Skin epidermis (tissue), 12 donors: ENCODE measurements at regions not wholly inside any gene's neighbourhood (a gene's known extent, or its start where the extent isn't known, plus 50 kb on each side); places are given as distances from the start of the nearest gene placed in this dataset.

Experiments
- H3K27ac ChIP-seq, 21 experiments: fragments of 200-600 bp; sonication (generic) in 11 of 21; one replicate each; pipeline ENCODE4 v1.5.0; 2020; ENCODE audit warnings: mild to moderate bottlenecking in 3 of 21, inconsistent platforms in 2 of 21, moderate library complexity in 2 of 21
- H3K4me3 ChIP-seq, 7 experiments: fragments of 200-600 bp; sonication (generic) in 2 of 7; one replicate each; pipeline ENCODE4 v1.5.0; 2020; ENCODE audit warnings: inconsistent platforms in 2 of 7, mild to moderate bottlenecking in 2 of 7, moderate library complexity in 1 of 7

DNA sequence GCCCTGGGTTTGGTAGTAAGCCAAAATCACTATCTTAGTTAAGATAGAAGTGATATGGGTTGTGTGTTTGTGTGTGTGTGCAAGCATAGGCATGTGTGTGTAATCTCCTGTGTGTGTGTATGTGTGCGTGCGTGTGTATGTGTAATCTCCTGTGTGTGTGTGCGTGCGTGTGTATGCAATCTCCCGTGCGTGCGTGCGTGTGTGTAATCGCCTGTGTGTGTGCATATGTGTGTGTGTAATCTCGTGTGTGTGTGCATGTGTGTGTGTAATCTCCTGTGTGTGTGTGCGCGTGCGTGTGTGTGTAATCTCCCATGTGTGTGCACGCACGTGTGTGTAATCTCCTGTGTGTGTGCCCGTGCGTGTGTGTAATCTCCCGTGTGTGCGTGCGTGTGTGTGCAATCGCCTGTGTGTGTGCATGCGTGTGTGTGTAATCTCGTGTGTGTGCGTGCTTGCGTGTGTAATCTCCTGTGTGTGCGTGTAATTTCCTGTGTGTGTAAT, 219.3 kb upstream of the GGTLC1 start:
- H3K27ac ChIP-seq, result no peak overlapping the region
- no peak overlapping the region for H3K4me3 ChIP-seq

DNA sequence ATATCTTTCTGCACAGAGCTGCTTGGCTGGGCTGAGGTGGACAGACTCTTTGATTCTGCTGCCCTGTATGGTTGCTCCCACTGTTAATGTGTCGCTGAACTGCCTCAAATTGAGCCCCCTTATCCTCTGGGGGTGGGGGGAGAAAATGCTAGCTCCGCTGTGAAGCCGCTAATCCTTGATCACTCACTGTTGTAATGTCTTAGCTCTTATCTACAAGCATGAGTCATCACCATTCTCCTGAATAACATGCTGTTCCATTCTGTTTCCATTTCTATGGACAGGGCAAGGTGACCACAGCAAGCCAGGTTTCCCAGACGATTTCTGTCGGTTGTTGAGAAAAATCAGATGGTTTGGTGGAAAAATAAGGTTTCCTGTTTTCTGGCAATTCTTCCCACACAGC, 218.4 kb upstream of the GGTLC1 start:
- Histone ChIP-seq H3K4me3 (no peak overlapping the region), H3K27ac (no peak overlapping the region)

DNA sequence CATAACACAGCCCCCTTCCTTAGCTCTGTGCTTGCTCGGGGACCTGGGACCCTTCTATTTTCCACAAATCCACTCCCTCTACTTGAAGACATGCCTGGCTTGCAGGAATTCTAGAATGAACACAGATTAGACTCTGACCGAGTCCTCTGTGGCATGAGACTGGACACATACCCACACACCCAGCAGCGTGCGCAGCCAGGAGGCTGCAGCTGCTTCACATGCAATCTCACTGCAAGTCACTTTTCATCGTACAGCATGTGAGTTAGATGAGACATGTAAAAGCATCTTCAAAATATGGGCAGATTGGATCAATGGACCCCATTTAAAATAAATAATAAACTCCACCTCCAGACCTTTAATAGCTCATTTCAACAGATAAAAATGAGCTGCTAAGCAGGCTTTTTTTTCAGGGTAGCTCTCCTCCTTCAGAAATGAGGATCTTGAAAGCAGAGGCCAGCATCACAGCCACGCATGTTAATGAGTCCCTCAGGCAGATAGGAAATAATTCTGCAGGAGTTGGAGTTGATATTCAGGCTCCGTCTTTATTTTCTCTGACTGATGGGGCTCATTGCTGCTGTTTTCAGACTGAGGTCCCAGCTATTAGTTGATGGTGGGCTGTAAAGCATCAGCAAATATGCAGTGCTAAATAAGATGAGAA, 215.1 kb upstream of the GGTLC1 start:
- H3K4me3 ChIP-seq, result no peak overlapping the region
- no peak overlapping the region for H3K27ac ChIP-seq

DNA sequence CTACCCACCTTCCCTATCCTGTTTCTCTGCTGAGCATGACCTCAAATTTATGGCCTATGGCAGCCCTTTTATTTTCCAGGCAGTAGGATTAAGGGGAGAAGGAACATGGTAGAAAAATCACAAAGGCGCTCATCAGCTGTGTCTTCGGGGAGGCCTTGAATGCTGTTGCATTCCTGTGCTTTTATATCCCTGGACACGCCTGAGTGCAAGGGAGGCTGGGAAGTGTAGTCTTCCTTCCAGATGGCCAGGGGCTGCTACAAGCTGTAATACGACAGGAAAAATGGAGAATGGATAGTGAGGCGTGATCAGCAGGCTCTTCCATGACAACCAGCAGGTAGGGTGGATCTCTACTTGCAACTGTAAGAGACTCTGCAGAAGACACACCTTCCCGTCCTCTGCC, 210.9 kb upstream of the GGTLC1 start:
- Histone ChIP-seq H3K4me3 (no peak overlapping the region), H3K27ac (no peak overlapping the region)

DNA sequence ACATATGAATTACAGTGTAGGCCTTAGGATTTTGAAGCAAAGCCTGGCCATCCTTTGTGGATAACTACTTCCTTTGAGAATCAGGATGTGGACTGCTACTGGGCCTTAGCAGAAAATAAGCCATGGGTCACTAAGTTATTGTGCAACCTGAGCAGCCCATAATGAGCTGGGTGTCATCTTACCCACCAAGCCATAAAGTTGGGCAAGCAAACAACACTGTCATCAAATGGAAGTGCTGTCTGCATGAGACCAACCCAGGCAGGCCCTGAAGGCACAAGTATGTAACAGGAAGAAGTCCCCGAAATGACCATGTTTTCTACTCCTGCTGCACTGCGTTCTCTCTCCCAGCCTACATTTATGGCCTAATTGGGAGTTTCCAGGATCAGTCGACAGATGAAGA, 205.6 kb upstream of the GGTLC1 start:
- Histone ChIP-seq H3K4me3 (no peak overlapping the region), H3K27ac (no peak overlapping the region)

DNA sequence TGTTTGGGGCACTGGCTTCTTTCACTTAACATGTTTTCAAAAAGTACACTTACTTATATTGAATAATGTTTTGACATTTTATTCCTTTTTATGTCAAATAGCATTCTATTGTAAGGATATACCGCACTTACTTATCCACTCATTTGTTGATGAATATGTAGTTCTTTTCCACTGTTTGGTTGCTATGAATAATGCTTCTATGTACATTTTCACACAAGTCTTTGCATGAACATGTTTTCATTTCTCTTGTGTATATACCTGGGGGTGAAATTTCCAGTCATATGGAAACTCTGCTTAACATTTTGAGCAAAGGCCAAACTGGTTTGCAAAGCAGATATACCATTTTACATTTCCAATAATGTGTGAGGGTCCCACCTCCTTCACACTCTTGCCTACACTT, 202.3 kb upstream of the GGTLC1 start:
- Histone ChIP-seq H3K27ac (no peak overlapping the region), H3K4me3 (no peak overlapping the region)

DNA sequence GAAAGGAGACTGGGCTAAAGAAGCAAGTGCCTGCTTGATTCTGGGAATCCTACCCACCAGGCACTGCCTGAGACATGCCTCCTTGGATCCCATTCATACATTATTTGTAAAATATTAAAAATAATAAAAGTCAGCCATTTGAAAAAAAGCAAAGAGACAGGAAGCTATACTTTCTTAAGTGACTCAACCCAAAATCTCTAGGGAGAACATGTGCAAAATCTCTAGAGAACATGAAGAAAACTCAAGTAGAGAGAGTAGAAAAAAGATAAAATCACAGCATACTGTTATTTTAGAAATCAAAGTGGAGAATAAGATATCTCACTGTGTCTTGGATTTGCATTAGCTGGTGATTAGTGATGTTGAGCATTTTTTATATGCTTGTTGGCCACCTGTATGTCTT, 197.2 kb upstream of the GGTLC1 start:
- no peak overlapping the region for H3K4me3 ChIP-seq

DNA sequence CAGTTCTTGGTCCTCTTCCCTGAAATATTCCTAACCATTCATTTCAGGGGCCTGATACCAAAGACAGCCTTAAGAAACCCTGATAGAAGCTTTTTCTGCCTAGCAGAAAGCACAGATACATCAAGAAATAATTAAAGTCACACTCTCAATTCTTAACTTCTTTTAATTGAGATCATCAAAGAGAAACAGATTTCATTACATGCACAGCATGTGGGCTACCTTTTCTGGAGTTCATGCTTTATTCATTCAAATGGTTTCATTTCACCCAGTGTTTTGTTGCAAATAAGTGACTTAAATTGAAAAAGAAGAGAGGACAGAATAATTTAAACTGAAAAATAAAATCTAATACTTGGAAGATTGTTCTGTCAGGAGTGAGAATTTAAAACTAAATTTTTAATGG, 192.6 kb upstream of the GGTLC1 start:
- no peak overlapping the region for H3K4me3 ChIP-seq
- H3K27ac ChIP-seq, result no peak overlapping the region

More for the DNA sequence above, 197.2 kb upstream of the GGTLC1 start:
- no peak overlapping the region for H3K27ac ChIP-seq

DNA sequence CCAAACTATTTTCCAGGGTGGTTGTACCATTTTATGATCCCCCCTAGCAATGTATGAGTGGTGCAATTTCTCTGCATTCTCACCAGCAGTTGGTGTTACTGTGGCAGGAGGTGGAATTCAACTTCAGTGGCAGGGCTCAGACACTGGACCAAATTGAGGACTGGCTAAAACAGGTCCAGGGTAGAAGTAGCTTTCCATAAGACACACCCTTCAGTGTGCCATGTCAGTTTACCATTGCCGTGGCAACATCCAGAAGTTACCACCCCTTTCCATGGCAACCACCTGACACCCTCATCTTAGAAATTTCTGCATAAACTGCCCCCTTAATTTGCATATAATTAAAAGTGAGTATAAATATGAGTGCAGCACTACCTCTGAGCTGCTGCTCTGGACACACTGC, 180.7 kb upstream of the GGTLC1 start:
- Histone ChIP-seq H3K27ac (no peak overlapping the region), H3K4me3 (no peak overlapping the region)

DNA sequence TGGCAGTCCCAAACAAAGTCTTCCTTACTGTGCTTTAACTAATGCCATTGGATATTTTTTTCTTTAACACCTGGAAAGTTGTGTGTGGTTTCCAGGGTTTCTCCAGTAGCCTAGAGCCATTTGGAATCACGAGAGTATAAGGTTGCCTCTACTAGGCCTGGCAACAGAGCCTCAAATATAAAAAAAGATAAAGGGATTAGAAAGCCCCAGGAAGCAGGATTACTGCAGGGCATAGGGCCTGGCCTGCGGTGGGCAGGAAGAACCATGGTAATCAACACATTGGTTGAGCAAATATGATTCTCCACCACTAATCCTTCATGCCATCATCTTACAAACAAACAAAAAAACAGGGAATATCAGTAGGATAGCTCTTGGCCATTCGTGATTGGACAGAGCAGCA, 177.8 kb upstream of the GGTLC1 start:
- Histone ChIP-seq H3K4me3 (no peak overlapping the region), H3K27ac (no peak overlapping the region)

DNA sequence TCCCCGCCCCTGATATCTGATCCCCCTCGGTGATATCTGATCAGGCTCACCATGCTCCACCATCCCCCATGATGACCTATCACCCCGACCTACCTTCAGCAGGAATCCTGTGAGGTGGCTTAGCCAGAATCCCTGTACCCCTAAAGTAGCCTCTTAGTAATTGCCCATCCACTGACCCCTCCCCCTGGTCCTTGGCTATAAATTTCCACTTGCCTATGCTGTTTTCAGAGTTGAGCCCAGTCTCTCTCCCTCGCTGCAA, 177.5 kb upstream of the GGTLC1 start:
- Histone ChIP-seq H3K27ac (no peak overlapping the region), H3K4me3 (no peak overlapping the region)

DNA sequence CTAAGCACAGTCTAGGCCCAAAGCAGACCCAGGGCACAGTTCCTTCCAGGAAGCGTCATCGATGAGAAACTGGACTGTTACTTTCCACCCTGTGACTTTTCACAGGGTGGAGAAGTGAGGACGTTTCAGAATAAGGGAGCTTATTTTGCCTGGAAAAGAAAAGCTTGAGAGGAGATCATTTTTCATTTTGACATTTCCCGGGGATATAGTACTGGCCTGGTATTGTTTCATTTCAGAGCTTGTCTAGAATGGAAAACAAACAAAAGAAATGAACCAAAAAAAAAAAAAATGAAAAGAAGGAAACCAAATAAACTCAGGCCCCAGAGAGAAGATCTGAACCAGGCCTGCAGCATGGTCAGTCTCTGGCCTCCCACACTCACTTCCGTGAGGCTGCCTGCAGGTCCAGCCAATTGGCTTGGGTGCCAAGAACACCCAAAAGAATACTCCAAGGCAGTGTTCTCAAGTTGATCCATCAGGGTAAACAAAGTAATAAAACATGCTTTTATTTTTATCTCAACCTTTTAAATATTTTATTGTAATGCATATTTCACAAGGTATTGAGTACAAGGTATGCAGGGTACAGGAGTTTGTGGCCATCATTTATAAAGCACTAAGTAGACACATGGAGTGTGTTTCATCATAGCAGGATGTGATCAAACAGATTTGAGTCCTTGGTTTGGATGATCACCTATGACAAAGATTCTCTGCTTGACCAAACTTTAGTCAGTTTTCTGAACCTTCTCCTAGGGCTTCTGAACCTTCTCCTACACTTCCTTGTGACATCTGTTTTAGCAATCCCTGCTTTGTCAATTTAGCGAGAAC, 176.9 kb upstream of the GGTLC1 start:
- H3K27ac ChIP-seq, result no peak overlapping the region

DNA sequence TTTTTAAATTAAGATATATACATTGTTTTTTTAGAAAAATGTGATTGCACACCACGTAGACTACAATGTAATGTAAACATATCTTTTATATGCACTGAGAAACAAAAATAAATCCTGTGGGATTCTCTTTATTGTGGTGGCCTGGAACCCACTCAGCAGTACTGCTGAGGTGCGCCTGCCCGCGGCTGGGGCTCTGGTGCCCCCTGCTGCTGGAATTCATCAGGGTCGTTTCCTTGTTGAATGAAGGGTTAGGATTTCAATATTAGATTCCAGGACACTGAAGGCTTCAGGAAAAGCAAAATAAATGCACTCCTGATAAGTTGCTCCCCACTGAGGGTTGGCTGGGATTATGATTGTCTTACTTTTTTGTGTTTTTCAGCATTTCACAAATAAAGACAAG, 175.8 kb upstream of the GGTLC1 start:
- Histone ChIP-seq H3K4me3 (no peak overlapping the region), H3K27ac (no peak overlapping the region)

More for the DNA sequence above, 176.9 kb upstream of the GGTLC1 start:
- no peak overlapping the region for H3K4me3 ChIP-seq

DNA sequence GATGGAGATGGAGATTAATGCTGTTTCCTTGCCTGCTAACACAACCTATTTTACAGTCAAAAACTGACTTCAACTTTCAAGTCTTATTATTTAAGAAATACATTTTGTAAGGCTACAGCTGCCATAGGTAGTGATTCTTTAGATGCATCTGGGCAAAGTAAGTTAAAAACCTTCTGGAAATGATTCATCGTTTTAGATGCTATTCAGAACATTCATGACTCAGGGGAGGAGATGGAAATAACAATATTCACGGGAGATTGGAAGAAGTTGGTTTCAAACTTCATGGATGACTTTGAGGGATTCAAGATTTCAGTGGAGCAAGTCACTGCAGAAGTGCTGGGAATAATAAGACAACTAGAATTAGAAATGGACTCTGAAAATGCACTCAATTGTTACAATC, 174.9 kb upstream of the GGTLC1 start:
- no peak overlapping the region for H3K27ac ChIP-seq
- H3K4me3 ChIP-seq, result no peak overlapping the region

DNA sequence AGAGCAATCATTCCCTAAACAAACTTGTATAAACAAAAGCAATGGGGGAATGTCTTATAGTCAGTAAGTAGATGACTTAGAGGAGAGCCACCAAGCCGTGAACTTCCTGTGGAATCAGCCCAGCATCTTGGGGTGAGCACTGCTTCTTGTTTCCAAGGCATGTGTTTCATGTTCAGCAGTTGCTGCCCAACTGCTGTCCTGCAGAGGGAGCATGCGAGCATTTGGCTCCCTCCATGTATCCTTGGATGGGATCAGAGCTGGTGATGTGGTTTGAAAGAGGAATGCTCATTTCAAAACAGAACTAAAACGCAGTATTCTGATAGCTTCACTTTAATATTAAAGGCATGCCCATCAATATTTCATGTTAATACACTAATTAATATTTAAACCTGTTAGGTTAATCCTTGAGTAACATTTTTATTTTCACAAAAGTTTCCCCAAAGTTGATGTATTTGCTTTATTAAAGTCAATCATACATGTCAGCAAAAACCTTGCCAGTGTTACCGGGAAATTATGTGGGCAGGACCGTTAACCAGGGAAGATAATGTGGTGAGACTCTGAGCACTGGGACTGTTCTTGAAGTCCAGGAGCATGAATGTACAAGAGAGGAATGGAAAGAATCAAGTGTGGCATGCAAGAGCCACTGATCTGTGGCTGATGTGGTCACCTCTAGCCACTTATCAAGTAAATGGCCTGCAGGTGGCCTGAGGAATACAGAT, 172.1 kb upstream of the GGTLC1 start:
- H3K4me3 ChIP-seq, result no peak overlapping the region

DNA sequence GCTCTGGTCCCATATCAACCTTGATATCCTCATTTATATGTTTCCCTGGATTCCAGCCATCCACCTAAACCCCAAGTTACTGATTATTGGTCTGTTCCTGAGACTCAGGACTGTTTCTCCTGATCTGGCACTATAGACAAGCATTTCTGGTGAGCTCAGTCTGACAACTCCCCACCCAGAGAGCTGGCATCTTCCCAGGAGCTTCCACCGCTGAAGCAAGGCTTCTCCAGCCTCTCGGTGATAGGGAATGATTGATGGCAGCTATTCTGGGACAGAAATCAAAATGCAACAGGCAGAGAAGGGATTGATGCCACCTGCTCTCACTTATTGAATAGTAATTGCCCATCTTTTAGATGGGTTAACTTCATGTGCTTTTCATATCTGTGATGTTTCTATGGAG, 169.7 kb upstream of the GGTLC1 start:
- H3K27ac ChIP-seq, result no peak overlapping the region
- H3K4me3 ChIP-seq, result no peak overlapping the region

More for the DNA sequence above, 172.1 kb upstream of the GGTLC1 start:
- H3K27ac ChIP-seq, result no peak overlapping the region

DNA sequence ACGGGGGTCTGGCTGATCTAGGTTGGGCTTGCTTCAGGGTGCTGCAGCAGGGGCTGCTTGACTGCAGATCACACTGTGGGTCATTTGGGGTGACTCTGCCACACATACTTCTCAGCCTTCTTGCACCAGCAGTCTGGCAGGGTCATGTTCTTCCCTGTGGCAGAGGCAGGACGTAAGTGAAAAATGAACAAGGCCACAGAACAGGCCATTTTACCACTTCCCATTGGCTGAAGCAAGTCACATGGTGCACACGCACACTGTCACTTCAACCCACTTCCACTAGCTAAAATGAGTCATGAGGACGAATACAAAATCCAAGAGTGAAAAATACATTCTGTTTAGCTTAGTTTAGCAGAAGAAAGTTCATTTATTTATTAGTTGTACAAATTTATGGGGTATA, 168.6 kb upstream of the GGTLC1 start:
- Histone ChIP-seq H3K4me3 (no peak overlapping the region), H3K27ac (no peak overlapping the region)

DNA sequence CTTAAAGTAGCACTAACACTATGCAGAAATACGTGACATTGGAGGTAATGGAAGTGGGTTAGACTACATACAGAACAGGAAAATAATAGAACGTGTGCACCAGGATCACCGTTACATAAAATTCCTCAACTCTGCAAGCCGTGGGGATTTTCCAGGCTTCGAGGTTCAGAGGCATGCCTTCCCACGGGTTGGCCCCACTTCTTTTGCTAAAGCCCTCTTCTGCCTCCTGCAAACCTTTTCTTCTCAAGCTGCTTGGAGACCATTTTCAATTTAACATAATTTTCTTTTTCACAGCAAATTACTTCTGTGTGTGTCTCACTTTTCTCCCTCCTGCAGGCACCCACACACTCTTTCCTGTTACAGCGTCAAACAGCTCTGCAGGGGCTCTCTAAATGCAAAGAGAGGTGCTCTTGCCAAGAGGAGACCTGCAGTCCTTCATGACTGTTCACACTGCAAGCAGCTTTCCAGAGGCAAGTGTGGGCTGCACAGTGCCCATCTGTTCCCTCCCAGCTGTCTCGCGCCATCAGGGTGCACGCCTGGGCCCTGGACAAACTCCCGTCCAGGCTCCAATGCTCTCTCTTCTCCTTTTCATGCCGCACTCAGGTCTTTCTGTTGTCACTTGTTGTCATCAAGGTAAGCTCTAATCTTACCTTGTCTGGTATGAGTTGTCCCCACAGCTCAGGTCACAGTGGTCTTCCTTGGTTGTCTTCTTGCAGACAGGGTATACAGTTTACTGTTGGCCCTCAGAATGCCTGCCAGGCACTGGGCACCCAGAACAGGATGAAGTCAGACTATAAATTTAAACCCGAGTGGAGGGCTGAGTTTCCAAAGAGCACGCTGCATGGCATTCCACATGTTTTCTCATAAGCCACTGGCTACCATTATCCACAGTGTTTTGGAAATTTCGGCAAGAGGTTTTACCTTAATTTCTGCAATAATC, 164.8 kb upstream of the GGTLC1 start:
- no peak overlapping the region for H3K4me3 ChIP-seq
- H3K27ac ChIP-seq, result no peak overlapping the region

DNA sequence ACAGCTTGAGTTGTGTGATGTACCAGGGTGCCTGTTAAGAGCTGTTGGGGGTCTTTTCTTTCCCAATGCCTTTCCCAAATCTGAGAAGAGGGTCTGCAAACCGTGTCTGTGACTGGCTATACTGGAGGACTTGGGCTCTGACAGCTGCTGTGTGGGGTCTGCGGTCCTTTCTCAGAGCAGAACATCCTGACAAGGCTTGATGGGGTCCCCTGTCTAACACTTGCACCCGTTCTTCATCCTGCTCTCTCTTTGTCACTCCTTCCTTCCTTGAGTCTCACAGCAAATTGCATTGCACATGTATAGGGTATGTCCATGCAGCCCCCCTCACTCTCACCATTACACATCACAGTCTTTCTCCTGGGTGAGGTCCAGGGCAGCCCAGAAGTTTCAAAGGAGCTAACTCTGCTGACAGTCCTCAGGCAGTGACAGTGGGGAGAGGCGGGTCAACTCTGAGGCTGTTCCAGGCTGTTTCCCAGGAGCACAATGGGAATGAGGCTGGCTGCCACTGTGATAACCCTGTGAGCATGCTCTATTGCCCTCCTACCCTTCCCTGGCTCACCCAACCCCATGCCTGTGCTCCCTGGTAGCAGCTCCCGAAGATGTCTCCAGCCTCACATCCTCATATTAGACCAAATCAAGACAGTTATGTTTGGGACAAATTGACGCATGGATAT, 163.2 kb upstream of the GGTLC1 start:
- Histone ChIP-seq H3K27ac (no peak overlapping the region), H3K4me3 (no peak overlapping the region)
